RWPE1 (cell line): ENCODE measurements at regions not wholly inside any gene's neighbourhood (a gene's known extent, or its start where the extent isn't known, plus 50 kb on each side); places are given as distances from the start of the nearest gene placed in this dataset.
A peak's percentile ranks its signal among the peaks of the same experiment; 100 is the strongest.

ENCODE experiments used
- CTCF ChIA-PET: fragments of 350-600 bp; sonication (Branson Sonifier 250); formaldehyde crosslinking; extraction: SDS; loops from one replicate; lab custom pipeline; 2021; lab: Yijun Ruan, JAX
- POLR2A ChIA-PET: fragments of 400-600 bp; formaldehyde crosslinking; extraction: SDS; loops from one replicate; lab custom pipeline; 2020; ENCODE audit warnings: antibody characterized with exemption; ENCODE audit not compliant: low non-redundant PET; lab: Yijun Ruan, JAX
- DNase-seq: peaks from one replicate; pipeline ENCODE4 v3.0.0; 2012; ENCODE audit warnings: low spot score
- H3K27ac ChIP-seq: fragments of 450-650 bp; 2 replicates; pipeline ENCODE4 v1.5.1; 2017
- CTCF ChIP-seq: fragments of 450-650 bp; conservative IDR thresholded peaks from 2 replicates; pipeline ENCODE4 v1.5.1; 2017; ENCODE audit warnings: low read depth, mild to moderate bottlenecking

GRCh38 chr14:58749066-58749669 is 111.4 kb downstream of the DACT1 start:
- peak; percentile 34 for DNase-seq
- no peak overlapping the region for H3K27ac ChIP-seq
- ChIA-PET CTCF (interaction anchor here (0.6 kb wide), 1 partner anchor 558 kb away, joined by 3 read pairs; no protein-coding TSS in a partner anchor), POLR2A (no interaction called here)
- TF ChIP-seq CTCF, result no peak

GRCh38 chr14:58750321-58751269 is 112.8 kb downstream of the DACT1 start:
- TF ChIP-seq CTCF, result no peak
- H3K27ac ChIP-seq, result no peak overlapping the region
- DNase-seq, result no peak
- POLR2A ChIA-PET, result no interaction called here
- CTCF ChIA-PET, result no interaction called here

GRCh38 chr14:58751788-58752187 is 114.0 kb downstream of the DACT1 start:
- no peak for DNase-seq
- ChIA-PET POLR2A (no interaction called here), CTCF (interaction anchor here (0.5 kb wide), 1 partner anchor 139 kb away, joined by 5 read pairs; no protein-coding TSS in a partner anchor)
- no peak for TF ChIP-seq CTCF
- peak overlapping the region; percentile 65; the same call in 1 of the 2 replicates for H3K27ac ChIP-seq

- TF ChIP-seq CTCF, result no peak
- no peak for DNase-seq
- CTCF ChIA-PET, result interaction anchor here (0.7 kb wide), 1 partner anchor 156 kb away, joined by 3 read pairs; no protein-coding TSS in a partner anchor
- peak overlapping the region; percentile 65 for H3K27ac ChIP-seq
- POLR2A ChIA-PET, result no interaction called here
Observed at GRCh38 chr14:58752289-58752688, 114.5 kb downstream of the DACT1 start.

GRCh38 chr14:58752771-58753201 is 115.0 kb downstream of the DACT1 start:
- ChIA-PET POLR2A (no interaction called here), CTCF (interaction anchor here (0.6 to 0.8 kb wide), 3 partner anchors 11 to 225 kb away, joined by 3 read pairs; no protein-coding TSS in a partner anchor)
- no peak for TF ChIP-seq CTCF
- peak; percentile 46 for DNase-seq
- H3K27ac ChIP-seq, result peak overlapping the region; percentile 65
